Endothelial cell of umbilical vein (primary cell): ENCODE measurements at regions not wholly inside any gene's neighbourhood (a gene's known extent, or its start where the extent isn't known, plus 50 kb on each side); places are given as distances from the start of the nearest gene placed in this dataset.

Experiments used
- EZH2 ChIP-seq: IDR thresholded peaks from 2 replicates; pipeline ENCODE4 v1.6.1; 2012; ENCODE audit warnings: borderline replicate concordance, low read depth, mild to moderate bottlenecking, moderate library complexity, low read length, inconsistent platforms; ENCODE audit not compliant: severe bottlenecking
- MYC ChIP-seq: IDR thresholded peaks from one replicate; pipeline ENCODE4 v1.6.1; 2011; ENCODE audit warnings: mild to moderate bottlenecking, low read depth, low read length
- POLR2A ChIP-seq: IDR thresholded peaks from 2 replicates; pipeline ENCODE4 v1.6.1; 2012; ENCODE audit warnings: low read depth, mild to moderate bottlenecking, control low read depth, low read length
- POLR2AphosphoS5 ChIP-seq: IDR thresholded peaks from 2 replicates; pipeline ENCODE4 v1.6.1; 2012; ENCODE audit warnings: low read depth, mild to moderate bottlenecking, control low read depth, low read length, moderate library complexity; ENCODE audit not compliant: insufficient read depth
- TF ChIP-seq, protein P1 (sequence below), 2 donors: IDR thresholded peaks; 1 replicate in 1 of 2; 2 replicates in 1 of 2; pipeline ENCODE4 v1.5.1; 2011; ENCODE audit warnings: low read length in 2 of 2, mild to moderate bottlenecking in 2 of 2, moderate library complexity in 2 of 2, control low read depth in 1 of 2, inconsistent platforms in 1 of 2, low read depth in 1 of 2; ENCODE audit not compliant: insufficient read depth in 1 of 2; ENCODE audit errors: extremely low read depth in 1 of 2

DNA sequence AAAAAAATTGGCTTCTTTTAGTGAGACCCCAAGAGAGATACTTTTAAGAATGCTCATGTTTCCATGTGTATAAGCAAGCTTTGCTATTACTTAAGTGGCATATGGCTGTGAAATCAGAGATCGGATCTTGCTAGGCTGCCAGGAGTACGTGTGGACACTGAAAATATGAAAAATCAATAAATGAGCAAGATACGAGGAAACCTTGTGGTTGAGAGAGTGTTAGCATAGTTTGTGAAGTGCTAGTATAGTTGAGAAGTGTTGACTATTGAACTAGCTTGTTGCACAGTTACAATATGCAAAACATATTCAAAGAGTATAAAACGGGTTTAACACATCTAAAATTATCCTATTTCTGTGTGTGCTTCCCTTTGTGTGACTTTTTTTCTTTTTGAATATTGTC, 230.9 kb upstream of the NOVA1 start:
- TF ChIP-seq POLR2AphosphoS5: no peak
- TF ChIP-seq POLR2A: no peak
- TF ChIP-seq EZH2: no peak
- TF ChIP-seq, protein P1, sequence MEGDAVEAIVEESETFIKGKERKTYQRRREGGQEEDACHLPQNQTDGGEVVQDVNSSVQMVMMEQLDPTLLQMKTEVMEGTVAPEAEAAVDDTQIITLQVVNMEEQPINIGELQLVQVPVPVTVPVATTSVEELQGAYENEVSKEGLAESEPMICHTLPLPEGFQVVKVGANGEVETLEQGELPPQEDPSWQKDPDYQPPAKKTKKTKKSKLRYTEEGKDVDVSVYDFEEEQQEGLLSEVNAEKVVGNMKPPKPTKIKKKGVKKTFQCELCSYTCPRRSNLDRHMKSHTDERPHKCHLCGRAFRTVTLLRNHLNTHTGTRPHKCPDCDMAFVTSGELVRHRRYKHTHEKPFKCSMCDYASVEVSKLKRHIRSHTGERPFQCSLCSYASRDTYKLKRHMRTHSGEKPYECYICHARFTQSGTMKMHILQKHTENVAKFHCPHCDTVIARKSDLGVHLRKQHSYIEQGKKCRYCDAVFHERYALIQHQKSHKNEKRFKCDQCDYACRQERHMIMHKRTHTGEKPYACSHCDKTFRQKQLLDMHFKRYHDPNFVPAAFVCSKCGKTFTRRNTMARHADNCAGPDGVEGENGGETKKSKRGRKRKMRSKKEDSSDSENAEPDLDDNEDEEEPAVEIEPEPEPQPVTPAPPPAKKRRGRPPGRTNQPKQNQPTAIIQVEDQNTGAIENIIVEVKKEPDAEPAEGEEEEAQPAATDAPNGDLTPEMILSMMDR (IDR thresholded peaks at IDR 0.05; ENCODE audit: extremely low read depth in 1 of 2, insufficient read depth in 1 of 2, low read depth in 1 of 2, low read length in 2 of 2): no peak
- TF ChIP-seq MYC: no peak
